H9 (cell line): ENCODE measurements at regions not wholly inside any gene's neighbourhood (a gene's known extent, or its start where the extent isn't known, plus 50 kb on each side); places are given as distances from the start of the nearest gene placed in this dataset.

Source experiments
- DNase-seq: peaks from one replicate; pipeline ENCODE4 v3.0.0-alpha.2; 2017
- H2AFZ ChIP-seq: one replicate; pipeline ENCODE4 v1.6.1; 2013; ENCODE audit warnings: mild to moderate bottlenecking, low read length, control low read depth, moderate library complexity
- H2AK5ac ChIP-seq: 2 replicates; pipeline ENCODE4 v1.6.1; 2013; ENCODE audit warnings: low read length, control low read depth, mixed read lengths; ENCODE audit not compliant: insufficient read length
- H2BK120ac ChIP-seq: one replicate; pipeline ENCODE4 v1.6.1; 2013; ENCODE audit warnings: low read depth, mild to moderate bottlenecking, low read length, control low read depth, inconsistent platforms; ENCODE audit not compliant: poor library complexity, severe bottlenecking
- H2BK12ac ChIP-seq: 2 replicates; pipeline ENCODE4 v1.6.1; 2013; ENCODE audit warnings: low read length, control low read depth, mixed read lengths, low read depth; ENCODE audit not compliant: insufficient read length
- H2BK15ac ChIP-seq: 2 replicates; pipeline ENCODE4 v1.6.1; 2013; ENCODE audit warnings: low read depth, low read length, control low read depth
- H2BK20ac ChIP-seq: one replicate; pipeline ENCODE4 v1.6.1; 2013; ENCODE audit warnings: low read depth, mild to moderate bottlenecking, low read length, control low read depth, inconsistent platforms; ENCODE audit not compliant: poor library complexity, severe bottlenecking
- H2BK5ac ChIP-seq: 2 replicates; pipeline ENCODE4 v1.6.1; 2013; ENCODE audit warnings: low read length, control low read depth, mixed read lengths; ENCODE audit not compliant: insufficient read length
- H3K14ac ChIP-seq: 2 replicates; pipeline ENCODE4 v1.6.1; 2013; ENCODE audit warnings: low read length, control low read depth; ENCODE audit not compliant: insufficient read depth
- H3K18ac ChIP-seq: 2 replicates; pipeline ENCODE4 v1.6.1; 2013; ENCODE audit warnings: low read depth, mild to moderate bottlenecking, mixed read lengths, low read length, control low read depth; ENCODE audit not compliant: insufficient read length
- H3K23ac ChIP-seq: 2 replicates; pipeline ENCODE4 v1.6.1; 2013; ENCODE audit warnings: low read length, control low read depth, mixed read lengths, low read depth; ENCODE audit not compliant: insufficient read length
- H3K23me2 ChIP-seq: 2 replicates; pipeline ENCODE4 v1.6.1; 2013; ENCODE audit warnings: low read depth, mild to moderate bottlenecking, mixed read lengths, low read length, control low read depth; ENCODE audit not compliant: insufficient read length, poor library complexity, severe bottlenecking
- H3K27ac ChIP-seq: 2 replicates; pipeline ENCODE4 v1.5.1; 2013; ENCODE audit warnings: low read length, control low read depth, mixed read lengths, low read depth; ENCODE audit not compliant: insufficient read length
- H3K27me3 ChIP-seq: 2 replicates; pipeline ENCODE4 v1.6.1; 2013; ENCODE audit warnings: low read length, control low read depth, inconsistent platforms; ENCODE audit not compliant: insufficient read depth
- H3K4ac ChIP-seq: 2 replicates; pipeline ENCODE4 v1.6.1; 2013; ENCODE audit warnings: low read depth, mild to moderate bottlenecking, control low read depth, inconsistent platforms, low read length, moderate library complexity
- H3K4me1 ChIP-seq: 2 replicates; pipeline ENCODE4 v1.6.1; 2013; ENCODE audit warnings: low read length, control low read depth, inconsistent platforms; ENCODE audit not compliant: insufficient read depth
- H3K4me2 ChIP-seq: 2 replicates; pipeline ENCODE4 v1.6.1; 2013; ENCODE audit warnings: low read length, control low read depth, mixed read lengths; ENCODE audit not compliant: insufficient read length, insufficient read depth
- H3K56ac ChIP-seq: 2 replicates; pipeline ENCODE4 v1.6.1; 2013; ENCODE audit warnings: low read depth, mild to moderate bottlenecking, mixed read lengths, low read length, control low read depth; ENCODE audit not compliant: insufficient read length
- H3K79me1 ChIP-seq: 2 replicates; pipeline ENCODE4 v1.6.1; 2013; ENCODE audit warnings: low read depth, mild to moderate bottlenecking, moderate library complexity, low read length, control low read depth, inconsistent platforms; ENCODE audit not compliant: insufficient read depth, poor library complexity, severe bottlenecking
- H3K79me2 ChIP-seq: 2 replicates; pipeline ENCODE4 v1.6.1; 2013; ENCODE audit warnings: low read length, control low read depth, inconsistent platforms; ENCODE audit not compliant: insufficient read depth
- H3K9ac ChIP-seq: 2 replicates; pipeline ENCODE4 v1.6.1; 2013; ENCODE audit warnings: low read length, control low read depth, mixed read lengths; ENCODE audit not compliant: insufficient read length; ENCODE audit errors: extremely low read depth
- H3K9me3 ChIP-seq: one replicate; pipeline ENCODE4 v1.6.1; 2013; ENCODE audit warnings: low read depth, low read length, inconsistent platforms; ENCODE audit not compliant: control insufficient read depth
- H3T11ph ChIP-seq: one replicate; pipeline ENCODE4 v1.6.1; 2013; ENCODE audit warnings: mild to moderate bottlenecking, low read length, control low read depth, inconsistent platforms
- H4K20me1 ChIP-seq: one replicate; pipeline ENCODE4 v1.6.1; 2013; ENCODE audit not compliant: control insufficient read depth, insufficient read length, insufficient read depth
- H4K5ac ChIP-seq: 2 replicates; pipeline ENCODE4 v1.6.1; 2013; ENCODE audit warnings: low read depth, mild to moderate bottlenecking, mixed read lengths, low read length, control low read depth; ENCODE audit not compliant: insufficient read length
- H4K8ac ChIP-seq: replicated peaks from 2 replicates; pipeline ENCODE4 v1.6.1; 2013; ENCODE audit warnings: low read length, control low read depth, mixed read lengths, low read depth; ENCODE audit not compliant: insufficient read length
- H4K91ac ChIP-seq: 2 replicates; pipeline ENCODE4 v1.6.1; 2013; ENCODE audit warnings: low read depth, mild to moderate bottlenecking, moderate library complexity, mixed read lengths, low read length, control low read depth; ENCODE audit not compliant: insufficient read length
- H3K27ac Mint-ChIP-seq, 3 experiments: 2 replicates in 2 of 3; 3 replicates in 1 of 3; pipeline ENCODE4 v1.8.0; 2020 to 2021; ENCODE audit warnings: mixed read lengths in 3 of 3, mild to moderate bottlenecking in 1 of 3, moderate library complexity in 1 of 3
- H3K27me3 Mint-ChIP-seq: 2 replicates; pipeline ENCODE4 v1.8.0; 2021; ENCODE audit warnings: low read depth, mild to moderate bottlenecking, moderate library complexity, mixed read lengths
- H3K36me3 Mint-ChIP-seq, 3 experiments: 2 replicates in 2 of 3; 3 replicates in 1 of 3; pipeline ENCODE4 v1.8.0; 2020 to 2021; ENCODE audit warnings: low read depth in 3 of 3, mixed read lengths in 3 of 3; ENCODE audit not compliant: insufficient read depth in 1 of 3
- H3K4me1 Mint-ChIP-seq, 2 experiments: 2 replicates each; pipeline ENCODE4 v1.8.0; 2020; ENCODE audit warnings: mixed read lengths in 2 of 2
- H3K4me3 Mint-ChIP-seq, 2 experiments: 2 replicates in 1 of 2; 3 replicates in 1 of 2; pipeline ENCODE4 v1.8.0; 2020 to 2021; ENCODE audit warnings: mild to moderate bottlenecking in 2 of 2, mixed read lengths in 2 of 2, moderate library complexity in 1 of 2
- H3K9me3 Mint-ChIP-seq, 2 experiments: 2 replicates in 1 of 2; 3 replicates in 1 of 2; pipeline ENCODE4 v1.8.0; 2020; ENCODE audit warnings: mild to moderate bottlenecking in 2 of 2, mixed read lengths in 2 of 2, moderate library complexity in 1 of 2
- CTCF ChIP-seq: fragments of 200-600 bp; sonication (generic); conservative IDR thresholded peaks from 3 replicates; pipeline ENCODE4 v1.8.0; 2021; ENCODE audit warnings: antibody characterized with exemption, mild to moderate bottlenecking
- WGBS: extraction: QIAGEN DNeasy Blood & Tissue Kit; methylation state at CpG from one replicate; pipeline ENCODE4 v1.1.7; 2013; ENCODE audit warnings: missing lambda C conversion rate, low lambda C conversion rate, mixed read lengths; ENCODE audit not compliant: insufficient read length; ENCODE audit errors: extremely low coverage; 5-methylcytosine and 5-hydroxymethylcytosine counted together

GRCh38 chr12:115402443-115403180 lies 718.6 kb upstream of the TBX3 start:
- no peak overlapping the region for H4K91ac ChIP-seq
- no CpG with 5 or more reads among the region's 9 CpGs for WGBS
- DNase-seq: no peak
- H2AK5ac ChIP-seq: no peak overlapping the region
- H4K8ac ChIP-seq: no peak overlapping the region
- no peak overlapping the region for H3T11ph ChIP-seq
- no peak overlapping the region for H3K27ac ChIP-seq
- Mint-ChIP-seq H3K36me3 (no peaks in the 10 kb centered on the region), H3K27me3 (peaks cover 8% of the 10 kb centered on the region), H3K9me3 (no peaks in the 10 kb centered on the region), H3K4me3 (no peak overlapping the region), H3K4me1 (peaks cover 7 to 8% of the 10 kb centered on the region in 2 experiments), H3K27ac (no peak overlapping the region; a peak in 1 of 7 replicates)
- H3K56ac ChIP-seq: no peak overlapping the region
- no peak overlapping the region for H3K14ac ChIP-seq
- no peak overlapping the region for H3K18ac ChIP-seq
- H2BK12ac ChIP-seq: no peak overlapping the region
- no peaks in the 10 kb centered on the region for H4K20me1 ChIP-seq
- no peak overlapping the region for H2BK5ac ChIP-seq
- H2BK15ac ChIP-seq: no peak overlapping the region
- H4K5ac ChIP-seq: no peak overlapping the region
- H3K4me2 ChIP-seq: no peak overlapping the region
- H3K4ac ChIP-seq: no peak overlapping the region
- TF ChIP-seq CTCF: no peak
- H2BK20ac ChIP-seq: no peak overlapping the region
- no peaks in the 10 kb centered on the region for H3K9me3 ChIP-seq
- H3K4me1 ChIP-seq: no peaks in the 10 kb centered on the region
- H2AFZ ChIP-seq: no peak overlapping the region
- H3K79me1 ChIP-seq: no peaks in the 10 kb centered on the region
- no peaks in the 10 kb centered on the region for H3K23me2 ChIP-seq
- no peak overlapping the region for H2BK120ac ChIP-seq
- no peaks in the 10 kb centered on the region; the same call in 1 of the 2 replicates for H3K27me3 ChIP-seq
- no peak overlapping the region for H3K9ac ChIP-seq
- H3K79me2 ChIP-seq: no peaks in the 10 kb centered on the region
- H3K23ac ChIP-seq: no peak overlapping the region
